ENCODE measurements at regions not wholly inside any gene's neighbourhood (a gene's known extent, or its start where the extent isn't known, plus 50 kb on each side); places are given as distances from the start of the nearest gene placed in this dataset.

GRCh38 chr2:15687720-15688119 is 96.1 kb downstream of the DDX1 start:
- TF ChIP-seq ZNF561 (tag by site-specific recombination; IDR thresholded peaks at IDR 0.05; ENCODE audit: borderline replicate concordance): no peak
- no peak for TF ChIP-seq ZNF302 (tag by site-specific recombination; IDR thresholded peaks at IDR 0.05; ENCODE audit: low read depth)
- TF ChIP-seq ZBTB11 (tag by site-specific recombination; conservative IDR thresholded peaks at IDR 0.05; ENCODE audit: low read depth): no peak
- no peak for TF ChIP-seq ZNF18 (tag by site-specific recombination; IDR thresholded peaks at IDR 0.05)
- no peak for TF ChIP-seq ZNF792 (tag by site-specific recombination; IDR thresholded peaks at IDR 0.05)
- no peak for TF ChIP-seq CTCF (tag by site-specific recombination; IDR thresholded peaks at IDR 0.05)
- TF ChIP-seq ATF2 (tag by site-specific recombination; IDR thresholded peaks at IDR 0.05; ENCODE audit: low read depth): no peak
- TF ChIP-seq ZNF184 (tag by site-specific recombination; IDR thresholded peaks at IDR 0.05): no peak
- no peak for TF ChIP-seq ELK4 (IDR thresholded peaks at IDR 0.05; ENCODE audit: borderline replicate concordance, low read depth, low read length)
- TF ChIP-seq ZNF280D (tag by site-specific recombination; IDR thresholded peaks at IDR 0.05): no peak
- no peak for TF ChIP-seq ZNF580 (tag by site-specific recombination; IDR thresholded peaks at IDR 0.05)
- no peak for TF ChIP-seq ZNF146 (tag by site-specific recombination; IDR thresholded peaks at IDR 0.05)
- no peak for TF ChIP-seq REPIN1 (tag by site-specific recombination; IDR thresholded peaks at IDR 0.05; ENCODE audit: low read depth)
- TF ChIP-seq ZNF423 (tag by site-specific recombination; IDR thresholded peaks at IDR 0.05): no peak
